HG03520 (cell line): ENCODE measurements at regions not wholly inside any gene's neighbourhood (a gene's known extent, or its start where the extent isn't known, plus 50 kb on each side); places are given as distances from the start of the nearest gene placed in this dataset.
A peak's percentile ranks its signal among the peaks of the same experiment; 100 is the strongest.

Experiments used
- ATAC-seq: cut with Tn5 transposase; IDR thresholded peaks from one replicate; pipeline ENCODE4 v1.9.1; 2021; ENCODE audit warnings: mild to moderate bottlenecking, moderate library complexity; ENCODE audit not compliant: unreplicated experiment

GRCh38 chr2:41441958-41442357, 605.9 kb upstream of the PKDCC start:
- no peak for ATAC-seq

- no peak for ATAC-seq
Observed at GRCh38 chr2:41445865-41446264, 602.0 kb upstream of the PKDCC start.

GRCh38 chr2:41446266-41446665, 601.6 kb upstream of the PKDCC start:
- ATAC-seq = no peak

- ATAC-seq = no peak
Observed at GRCh38 chr2:41448221-41448620, 599.6 kb upstream of the PKDCC start.

- no peak for ATAC-seq
Observed at GRCh38 chr2:41457026-41457425, 590.8 kb upstream of the PKDCC start.

GRCh38 chr2:41460661-41461060, 587.2 kb upstream of the PKDCC start:
- ATAC-seq = no peak

GRCh38 chr2:41464395-41464794, 583.4 kb upstream of the PKDCC start:
- no peak for ATAC-seq

- peak; percentile 81 for ATAC-seq
Observed at GRCh38 chr2:41475959-41476358, 571.9 kb upstream of the PKDCC start.

GRCh38 chr2:41482659-41483058, 565.2 kb upstream of the PKDCC start:
- ATAC-seq = no peak

- ATAC-seq = no peak
Observed at GRCh38 chr2:41483226-41483625, 564.6 kb upstream of the PKDCC start.

GRCh38 chr2:41483982-41484857, 563.6 kb upstream of the PKDCC start:
- ATAC-seq = no peak

- ATAC-seq = no peak
Observed at GRCh38 chr2:41484858-41485234, 563.0 kb upstream of the PKDCC start.

GRCh38 chr2:41486948-41487347, 560.9 kb upstream of the PKDCC start:
- ATAC-seq = no peak

- ATAC-seq = no peak
Observed at GRCh38 chr2:41488888-41489287, 558.9 kb upstream of the PKDCC start.

GRCh38 chr2:41489638-41490037, 558.2 kb upstream of the PKDCC start:
- ATAC-seq = no peak

GRCh38 chr2:41495050-41495449, 552.8 kb upstream of the PKDCC start:
- no peak for ATAC-seq

GRCh38 chr2:41496908-41497307, 550.9 kb upstream of the PKDCC start:
- ATAC-seq = no peak

- no peak for ATAC-seq
Observed at GRCh38 chr2:41498781-41499180, 549.0 kb upstream of the PKDCC start.

- no peak for ATAC-seq
Observed at GRCh38 chr2:41500895-41501294, 546.9 kb upstream of the PKDCC start.

- ATAC-seq = no peak
Observed at GRCh38 chr2:41502752-41503151, 545.1 kb upstream of the PKDCC start.

GRCh38 chr2:41504532-41504931, 543.3 kb upstream of the PKDCC start:
- ATAC-seq = no peak

- ATAC-seq = no peak
Observed at GRCh38 chr2:41510108-41510507, 537.7 kb upstream of the PKDCC start.

GRCh38 chr2:41521211-41521610, 526.6 kb upstream of the PKDCC start:
- no peak for ATAC-seq
